ENCODE measurements at regions not wholly inside any gene's neighbourhood (a gene's known extent, or its start where the extent isn't known, plus 50 kb on each side); places are given as distances from the start of the nearest gene placed in this dataset.

GRCh38 chr1:25022361-25023189 lies 92.5 kb upstream of the RUNX3 start:
- no peak for DNase-seq (ENCODE audit: extremely low spot score in 2 of 2)
- TF ChIP-seq POLR2AphosphoS5 (IDR thresholded peaks at IDR 0.05; ENCODE audit: insufficient read depth in 1 of 2, low read depth in 1 of 2) = peak in 1 of 2 donors; percentile 55
- TF ChIP-seq, protein P1, sequence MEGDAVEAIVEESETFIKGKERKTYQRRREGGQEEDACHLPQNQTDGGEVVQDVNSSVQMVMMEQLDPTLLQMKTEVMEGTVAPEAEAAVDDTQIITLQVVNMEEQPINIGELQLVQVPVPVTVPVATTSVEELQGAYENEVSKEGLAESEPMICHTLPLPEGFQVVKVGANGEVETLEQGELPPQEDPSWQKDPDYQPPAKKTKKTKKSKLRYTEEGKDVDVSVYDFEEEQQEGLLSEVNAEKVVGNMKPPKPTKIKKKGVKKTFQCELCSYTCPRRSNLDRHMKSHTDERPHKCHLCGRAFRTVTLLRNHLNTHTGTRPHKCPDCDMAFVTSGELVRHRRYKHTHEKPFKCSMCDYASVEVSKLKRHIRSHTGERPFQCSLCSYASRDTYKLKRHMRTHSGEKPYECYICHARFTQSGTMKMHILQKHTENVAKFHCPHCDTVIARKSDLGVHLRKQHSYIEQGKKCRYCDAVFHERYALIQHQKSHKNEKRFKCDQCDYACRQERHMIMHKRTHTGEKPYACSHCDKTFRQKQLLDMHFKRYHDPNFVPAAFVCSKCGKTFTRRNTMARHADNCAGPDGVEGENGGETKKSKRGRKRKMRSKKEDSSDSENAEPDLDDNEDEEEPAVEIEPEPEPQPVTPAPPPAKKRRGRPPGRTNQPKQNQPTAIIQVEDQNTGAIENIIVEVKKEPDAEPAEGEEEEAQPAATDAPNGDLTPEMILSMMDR (IDR thresholded peaks at IDR 0.05) = no peak
- no peak for TF ChIP-seq POLR2A (IDR thresholded peaks at IDR 0.05)
- H3K27me3 ChIP-seq = no peaks in the 10 kb centered on the region
- intact Hi-C loops (cut with DNase I) = no loop called here
- H3K36me3 ChIP-seq = no peaks in the 10 kb centered on the region
- H3K9me3 ChIP-seq = no peaks in the 10 kb centered on the region
- peaks cover 11% of the 10 kb centered on the region for H3K4me1 ChIP-seq
- H3K27ac ChIP-seq = peak overlapping the region; percentile 31
- H3K4me3 ChIP-seq = no peak overlapping the region

DNA sequence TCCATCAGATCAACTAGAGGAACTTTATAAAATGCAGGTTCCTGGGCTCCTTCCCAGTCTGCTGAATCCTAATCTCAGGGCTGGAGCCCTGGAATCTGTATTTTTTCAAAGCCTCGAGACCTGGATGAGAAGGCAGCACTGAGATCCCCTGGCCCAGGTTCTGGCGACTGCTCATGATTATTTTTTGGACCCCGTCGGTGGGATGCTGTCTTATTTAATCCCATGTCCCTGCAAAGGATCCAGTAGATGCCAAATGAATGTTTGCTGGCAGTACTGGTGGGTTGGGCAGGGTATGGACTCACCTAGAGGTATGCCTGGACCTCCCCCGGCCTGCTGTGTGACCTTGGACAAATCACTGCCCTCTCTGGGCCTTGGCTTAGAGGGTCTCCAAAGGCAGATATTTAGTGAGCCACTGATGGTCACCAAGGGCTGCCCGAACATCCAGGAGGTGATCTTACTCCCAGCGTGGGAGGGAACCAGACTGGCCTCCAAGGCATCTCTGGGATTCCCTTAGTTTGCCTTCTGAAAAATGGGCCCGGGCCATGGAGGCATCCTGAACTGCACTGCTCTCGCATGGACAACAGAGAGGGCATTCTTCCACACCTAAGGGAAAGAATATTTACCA lies 91.6 kb upstream of the RUNX3 start:
- Histone ChIP-seq H3K9me3 (no peaks in the 10 kb centered on the region), H3K36me3 (no peaks in the 10 kb centered on the region), H3K27ac (peak overlapping the region; percentile 57), H3K4me3 (no peak overlapping the region), H3K27me3 (no peaks in the 10 kb centered on the region), H3K4me1 (peaks cover 11% of the 10 kb centered on the region)
- TF ChIP-seq POLR2AphosphoS5 (IDR thresholded peaks at IDR 0.05; ENCODE audit: insufficient read depth in 1 of 2, low read depth in 1 of 2) (no peak), POLR2A (IDR thresholded peaks at IDR 0.05) (no peak)
- TF ChIP-seq, protein P1 (IDR thresholded peaks at IDR 0.05) = no peak
- intact Hi-C loops (cut with DNase I) = no loop called here
- no peak for DNase-seq (ENCODE audit: extremely low spot score in 2 of 2)

GRCh38 chr1:25020851-25021590 lies 90.9 kb upstream of the RUNX3 start:
- TF ChIP-seq, protein P1 (IDR thresholded peaks at IDR 0.05) = no peak
- TF ChIP-seq POLR2A (IDR thresholded peaks at IDR 0.05) (no peak), POLR2AphosphoS5 (IDR thresholded peaks at IDR 0.05; ENCODE audit: insufficient read depth in 1 of 2, low read depth in 1 of 2) (no peak)
- Histone ChIP-seq H3K27ac (no peak overlapping the region), H3K36me3 (no peaks in the 10 kb centered on the region), H3K27me3 (no peaks in the 10 kb centered on the region), H3K4me3 (no peak overlapping the region), H3K9me3 (no peaks in the 10 kb centered on the region), H3K4me1 (peaks cover 11% of the 10 kb centered on the region)
- no peak for DNase-seq (ENCODE audit: extremely low spot score in 2 of 2)
- intact Hi-C loops (cut with DNase I) = no loop called here

GRCh38 chr1:25020173-25020845 lies 90.2 kb upstream of the RUNX3 start:
- no peak overlapping the region for H3K4me3 ChIP-seq
- H3K9me3 ChIP-seq = no peaks in the 10 kb centered on the region
- no peaks in the 10 kb centered on the region for H3K36me3 ChIP-seq
- DNase-seq (ENCODE audit: extremely low spot score in 2 of 2) = no peak
- intact Hi-C loops (cut with DNase I) = no loop called here
- H3K4me1 ChIP-seq = peaks cover 11% of the 10 kb centered on the region
- no peak overlapping the region for H3K27ac ChIP-seq
- TF ChIP-seq, protein P1 (IDR thresholded peaks at IDR 0.05) = no peak
- TF ChIP-seq POLR2A (IDR thresholded peaks at IDR 0.05) = no peak
- TF ChIP-seq POLR2AphosphoS5 (IDR thresholded peaks at IDR 0.05; ENCODE audit: insufficient read depth in 1 of 2, low read depth in 1 of 2) = no peak
- H3K27me3 ChIP-seq = no peaks in the 10 kb centered on the region
